NCI-H82 treated with DMSO at 0.1 percent for 48 hours (cell line): ENCODE measurements at regions not wholly inside any gene's neighbourhood (a gene's known extent, or its start where the extent isn't known, plus 50 kb on each side); places are given as distances from the start of the nearest gene placed in this dataset.
A peak's percentile ranks its signal among the peaks of the same experiment; 100 is the strongest.

ENCODE experiments used
- DNase-seq: peaks from one replicate; lab custom pipeline; 2025; ENCODE audit not compliant: unreplicated experiment; lab: John Stamatoyannopoulos, UW

DNA sequence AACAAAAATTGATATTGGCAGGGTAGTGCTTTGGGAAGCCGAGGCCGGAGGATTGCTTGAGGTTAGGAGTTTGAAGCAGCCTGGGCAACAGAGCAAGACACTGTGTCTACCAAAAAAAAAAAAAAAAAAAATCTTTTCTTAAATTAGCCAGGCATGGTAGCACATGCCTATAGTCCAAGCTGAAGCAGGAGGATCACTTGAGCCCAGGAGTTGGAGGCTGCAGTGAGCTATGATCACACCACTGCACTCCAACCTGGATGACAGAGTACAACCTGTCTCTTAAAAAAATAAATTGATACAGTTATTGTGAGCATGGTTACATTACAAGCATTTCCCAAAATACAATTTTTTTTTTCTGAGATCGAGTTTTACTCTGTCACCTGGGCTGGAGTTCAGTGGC, 59.4 kb upstream of the SVIL start:
- DNase-seq: no peak

DNA sequence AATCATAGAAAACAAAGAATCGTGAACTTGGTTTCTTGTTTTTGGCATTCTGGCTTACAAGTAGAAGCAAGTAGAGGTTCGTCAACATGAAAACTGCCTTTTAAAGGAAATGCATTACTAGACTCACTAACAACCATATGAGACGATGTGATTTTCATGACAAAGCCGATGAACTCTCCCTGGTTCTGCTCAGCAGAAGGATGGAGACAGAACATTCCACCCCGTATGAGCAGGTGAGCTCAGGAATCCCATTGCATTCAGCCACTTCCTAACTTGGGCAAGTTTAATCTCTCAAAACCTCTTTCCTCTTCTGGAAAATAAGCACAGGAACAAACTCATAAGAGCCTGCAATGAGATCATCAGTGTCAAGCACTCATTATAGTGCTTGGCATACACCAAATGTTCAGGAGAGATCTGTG, 57.4 kb upstream of the SVIL start:
- no peak for DNase-seq

DNA sequence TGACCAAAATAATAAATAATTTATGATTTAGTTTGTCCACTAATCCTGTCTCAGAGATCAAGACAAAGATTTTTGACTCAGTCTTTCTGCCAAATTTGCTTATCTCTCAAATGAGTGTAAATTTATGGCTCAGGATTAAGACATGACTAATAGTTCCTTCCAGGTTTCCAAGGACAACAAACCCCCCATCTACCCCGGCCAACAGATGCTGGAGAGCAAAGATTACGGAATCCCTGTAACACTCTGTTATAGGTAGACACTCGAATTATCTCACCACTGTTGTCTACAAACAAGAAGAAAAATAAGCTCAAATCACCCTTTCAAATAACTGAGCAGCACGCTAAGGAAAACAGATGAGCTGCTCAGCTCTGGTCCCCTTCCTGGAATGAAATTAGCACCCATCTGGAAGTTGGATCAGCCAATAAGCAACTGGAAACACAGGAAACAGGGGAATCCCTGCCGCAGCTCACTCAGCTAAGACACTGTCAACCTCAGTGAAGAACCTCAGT, 56.8 kb upstream of the SVIL start:
- DNase-seq: peak; percentile 67

DNA sequence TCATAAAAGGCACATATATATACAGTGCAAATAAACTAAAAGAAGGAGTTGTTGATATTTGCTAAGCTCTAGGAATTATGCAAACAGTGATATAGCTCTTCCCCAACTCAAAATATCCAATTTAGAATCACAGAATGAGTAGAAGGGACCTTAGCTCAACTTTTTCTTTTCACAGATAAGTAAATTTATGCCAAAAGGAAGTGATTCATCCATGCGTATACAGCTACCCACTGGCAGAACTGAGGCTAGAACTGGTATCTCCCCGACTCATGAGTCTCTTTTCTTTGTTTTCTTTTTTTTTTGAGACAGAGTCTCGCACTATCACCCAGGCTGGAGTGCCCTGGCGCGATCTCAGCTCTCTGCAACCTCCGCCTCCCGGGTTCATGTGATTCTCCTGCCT, 54.2 kb upstream of the SVIL start:
- no peak for DNase-seq

DNA sequence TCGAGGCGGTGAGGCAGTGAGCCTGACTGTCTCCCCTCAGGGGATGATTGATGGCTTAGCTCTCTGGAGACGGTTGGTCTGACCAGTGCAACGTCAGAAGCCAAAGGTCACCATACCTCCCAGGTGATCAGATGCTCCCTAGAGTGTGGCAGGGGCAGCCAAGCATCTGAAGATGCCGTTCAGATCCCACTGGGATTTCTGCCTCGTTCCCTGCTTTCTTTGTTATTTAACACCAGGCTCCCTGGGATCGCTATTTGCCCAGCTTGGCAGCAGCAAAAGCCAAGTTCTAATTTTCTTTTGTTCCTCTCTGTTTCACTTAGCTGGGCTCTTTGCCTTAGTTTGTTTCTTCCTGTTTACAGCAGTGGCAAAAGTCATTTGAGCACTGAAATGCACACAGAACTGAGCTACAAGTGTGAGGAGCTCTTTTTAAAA, 53.5 kb upstream of the SVIL start:
- no peak for DNase-seq

DNA sequence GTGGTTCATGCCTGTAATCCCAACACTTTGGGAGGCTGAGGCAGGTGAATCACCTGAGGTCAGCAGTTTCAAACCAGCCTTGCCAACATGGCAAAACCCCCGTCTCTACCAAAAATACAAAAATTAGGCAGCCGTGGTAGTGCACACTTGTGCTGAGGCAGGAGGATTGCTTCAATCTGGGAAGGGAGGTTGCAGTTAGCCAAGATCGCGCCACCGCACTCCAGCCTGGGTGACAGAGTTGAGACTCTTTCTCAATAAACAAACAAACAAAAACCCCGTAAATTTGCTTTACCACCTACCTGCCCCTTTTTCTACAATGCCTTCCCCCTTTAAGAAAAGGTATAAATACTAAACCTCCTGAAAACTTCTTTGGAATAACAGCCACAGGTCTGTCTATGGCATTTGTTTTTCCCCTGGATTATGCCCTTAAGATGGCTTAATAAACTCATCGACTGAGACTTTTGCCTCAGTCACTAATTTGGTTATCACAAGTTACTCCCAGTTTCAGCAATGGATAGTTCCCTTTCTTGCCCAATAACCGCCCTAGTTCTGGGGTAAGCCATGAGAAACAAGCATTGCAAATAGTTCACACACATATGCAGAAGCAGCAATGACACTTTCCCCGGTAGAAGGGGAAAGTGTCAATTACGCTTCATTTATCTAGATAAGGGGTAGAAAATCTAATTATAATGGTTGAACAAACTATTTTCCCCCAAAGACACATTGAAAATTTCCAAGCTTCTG, 52.8 kb upstream of the SVIL start:
- no peak for DNase-seq

DNA sequence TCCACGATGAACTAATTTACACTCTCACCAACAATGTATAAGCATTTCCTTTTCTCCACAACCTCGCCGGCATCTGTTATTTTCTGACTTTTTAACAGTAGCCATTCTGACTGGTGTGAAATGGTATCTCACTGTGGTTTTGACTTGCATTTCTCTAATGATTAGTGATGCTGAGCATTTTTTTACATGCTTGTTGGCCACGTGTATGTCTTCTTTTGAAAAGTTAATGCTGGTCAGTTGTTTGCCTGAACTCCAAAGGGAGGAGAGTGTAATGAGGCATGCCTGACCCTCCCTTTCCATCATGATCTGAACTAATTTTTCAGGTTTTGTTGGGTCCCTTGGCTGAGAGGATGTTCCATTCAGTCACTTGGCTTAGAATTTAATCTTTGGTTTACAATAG, 50.7 kb upstream of the SVIL start:
- DNase-seq: no peak
